HCT116 (cell line): ENCODE measurements at regions not wholly inside any gene's neighbourhood (a gene's known extent, or its start where the extent isn't known, plus 50 kb on each side); places are given as distances from the start of the nearest gene placed in this dataset.

Experiments
- CTCF ChIP-seq, 3 experiments: fragments of 200-600 bp in 1 of 3; sonication (generic) in 1 of 3; IDR thresholded peaks in 2 of 3; conservative IDR thresholded peaks in 1 of 3; 2 replicates each; pipeline ENCODE4 v1.5.1; 2012 to 2017; ENCODE audit warnings: low read depth in 2 of 3, low read length in 2 of 3, antibody characterized with exemption in 1 of 3, borderline replicate concordance in 1 of 3, control low read depth in 1 of 3, mild to moderate bottlenecking in 1 of 3, mixed read lengths in 1 of 3, mixed run types in 1 of 3, moderate library complexity in 1 of 3; ENCODE audit not compliant: insufficient read depth in 1 of 3
- EZH2 ChIP-seq: fragments of 200-600 bp; sonication (generic); IDR thresholded peaks from 2 replicates; pipeline ENCODE4 v1.6.1; 2017; ENCODE audit warnings: antibody characterized with exemption, mixed run types
- EZH2phosphoT487 ChIP-seq: fragments of 200-600 bp; IDR thresholded peaks from 2 replicates; pipeline ENCODE4 v1.6.1; 2018; ENCODE audit warnings: antibody characterized with exemption, borderline replicate concordance
- FOSL1 ChIP-seq: IDR thresholded peaks from 2 replicates; pipeline ENCODE4 v1.6.1; 2012; ENCODE audit warnings: low read depth
- JUND ChIP-seq: IDR thresholded peaks from 2 replicates; pipeline ENCODE4 v1.6.1; 2012
- MAX ChIP-seq: IDR thresholded peaks from 2 replicates; pipeline ENCODE4 v1.6.1; 2012
- POLR2A ChIP-seq: IDR thresholded peaks from 2 replicates; pipeline ENCODE4 v1.7.0; 2011; ENCODE audit warnings: borderline replicate concordance; ENCODE audit not compliant: insufficient read depth, insufficient read length; ENCODE audit errors: extremely low read depth
- REST ChIP-seq: IDR thresholded peaks from 2 replicates; pipeline ENCODE4 v1.6.1; 2012; ENCODE audit warnings: low read depth
- SIN3A ChIP-seq: IDR thresholded peaks from 2 replicates; pipeline ENCODE4 v1.6.1; 2012; ENCODE audit warnings: low read depth
- TCF7L2 ChIP-seq: IDR thresholded peaks from 2 replicates; pipeline ENCODE4 v1.7.0; 2011; ENCODE audit warnings: borderline replicate concordance, inconsistent platforms; ENCODE audit not compliant: insufficient read depth, insufficient read length; ENCODE audit errors: extremely low read depth
- YY1 ChIP-seq: IDR thresholded peaks from 2 replicates; pipeline ENCODE4 v1.6.1; 2011; ENCODE audit warnings: low read length, low read depth, moderate library complexity, mild to moderate bottlenecking; ENCODE audit not compliant: insufficient replicate concordance; ENCODE audit errors: extremely low read depth
- ZBTB33 ChIP-seq: IDR thresholded peaks from 2 replicates; pipeline ENCODE4 v1.6.1; 2011; ENCODE audit warnings: mild to moderate bottlenecking, low read length, moderate library complexity; ENCODE audit not compliant: insufficient replicate concordance; ENCODE audit errors: extremely low read depth

- TF ChIP-seq POLR2A: no peak
- no peak for TF ChIP-seq CTCF (IDR thresholded peaks at IDR 0.05 in 2 of 3, conservative IDR thresholded peaks at IDR 0.05 in 1 of 3; ENCODE audit: borderline replicate concordance in 1 of 3, insufficient read depth in 1 of 3, low read depth in 2 of 3, low read length in 2 of 3)
- TF ChIP-seq TCF7L2: no peak
- TF ChIP-seq FOSL1: no peak
- no peak for TF ChIP-seq EZH2phosphoT487
- TF ChIP-seq YY1: no peak
- no peak for TF ChIP-seq SIN3A
- TF ChIP-seq JUND: no peak
- TF ChIP-seq REST: no peak
- no peak for TF ChIP-seq MAX
- no peak for TF ChIP-seq EZH2
- TF ChIP-seq ZBTB33: no peak
Observed at GRCh38 chr21:35233756-35234155, 184.7 kb upstream of the RUNX1 start.
